Activated T-helper 1 cell treated with Interleukin-2 at 50 U/mL for 16 hours (primary cell): ENCODE measurements at regions not wholly inside any gene's neighbourhood (a gene's known extent, or its start where the extent isn't known, plus 50 kb on each side); places are given as distances from the start of the nearest gene placed in this dataset.
"Not testable (repeated sequence)": the region's sequence is repeated elsewhere in the genome, so short reads cannot be mapped to it uniquely, and the experiment has no call there.

Experiments
- DNase-seq: peaks from one replicate; pipeline ENCODE4 v3.0.0-alpha.2; 2020; ENCODE audit warnings: low read depth

- no peak for DNase-seq
Observed at GRCh38 chr5:108696951-108697715, 50.6 kb upstream of the FER start.

GRCh38 chr5:108696407-108696806 lies 51.3 kb upstream of the FER start:
- DNase-seq = no peak

- no peak for DNase-seq
Observed at GRCh38 chr5:108688485-108688884, 59.2 kb upstream of the FER start.

- DNase-seq = no peak
Observed at GRCh38 chr5:108687595-108688200, 60.0 kb upstream of the FER start.

GRCh38 chr5:108686676-108687075 lies 61.0 kb upstream of the FER start:
- no peak for DNase-seq

GRCh38 chr5:108685448-108686216 lies 62.1 kb upstream of the FER start:
- DNase-seq = not testable (repeated sequence)

- DNase-seq = no peak
Observed at GRCh38 chr5:108681079-108681921, 66.4 kb upstream of the FER start.

- DNase-seq = no peak
Observed at GRCh38 chr5:108678091-108678490, 69.6 kb upstream of the FER start.

- no peak for DNase-seq
Observed at GRCh38 chr5:108675736-108676135, 72.0 kb upstream of the FER start.

GRCh38 chr5:108672639-108673038 lies 75.1 kb upstream of the FER start:
- no peak for DNase-seq

- no peak for DNase-seq
Observed at GRCh38 chr5:108670591-108671289, 77.0 kb upstream of the FER start.

- no peak for DNase-seq
Observed at GRCh38 chr5:108669462-108669861, 78.2 kb upstream of the FER start.

GRCh38 chr5:108661590-108662219 lies 86.0 kb upstream of the FER start:
- DNase-seq = no peak

GRCh38 chr5:108661024-108661423 lies 86.7 kb upstream of the FER start:
- DNase-seq = no peak

GRCh38 chr5:108660291-108660690 lies 87.4 kb upstream of the FER start:
- no peak for DNase-seq

- DNase-seq = no peak
Observed at GRCh38 chr5:108659531-108659930, 88.2 kb upstream of the FER start.

- no peak for DNase-seq
Observed at GRCh38 chr5:108655750-108656450, 91.8 kb upstream of the FER start.

GRCh38 chr5:108654051-108654450 lies 93.6 kb upstream of the FER start:
- no peak for DNase-seq

- DNase-seq = no peak
Observed at GRCh38 chr5:108653201-108653600, 94.5 kb upstream of the FER start.

- DNase-seq = no peak
Observed at GRCh38 chr5:108650997-108651396, 96.7 kb upstream of the FER start.
